ENCODE measurements at regions not wholly inside any gene's neighbourhood (a gene's known extent, or its start where the extent isn't known, plus 50 kb on each side); places are given as distances from the start of the nearest gene placed in this dataset.
"Not testable (repeated sequence)": the region's sequence is repeated elsewhere in the genome, so short reads cannot be mapped to it uniquely, and the experiment has no call there.

DNA sequence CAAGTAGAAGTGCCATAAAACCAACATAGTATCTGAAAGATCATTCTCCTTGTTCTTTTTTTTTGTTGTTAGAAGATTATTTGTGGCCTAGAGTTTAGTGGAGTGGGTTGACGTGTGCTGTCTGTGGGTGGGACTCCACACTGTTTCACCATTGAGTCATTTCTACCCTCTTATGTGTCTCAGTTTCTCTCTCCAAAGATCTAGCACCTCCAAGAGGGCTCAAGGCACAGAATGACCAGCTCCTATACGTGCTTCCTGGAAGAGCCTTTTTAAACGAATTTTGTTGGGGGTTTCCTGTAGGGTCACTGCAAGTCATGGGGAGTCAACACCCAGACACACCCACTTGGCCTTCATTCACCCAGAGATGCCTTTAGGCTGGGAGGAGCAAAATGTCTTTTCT lies 150.1 kb downstream of the KLF8 start:
- Mint-ChIP-seq H3K36me3 (ENCODE audit: low read depth) (no peaks in the 10 kb centered on the region), H3K27me3 (ENCODE audit: low read depth, poor library complexity) (no peaks in the 10 kb centered on the region), H3K27ac (no peak overlapping the region), H3K4me3 (no peak overlapping the region), H3K9me3 (peaks cover 59% of the 10 kb centered on the region), H3K4me1 (no peaks in the 10 kb centered on the region)
- no peak for DNase-seq
- TF ChIP-seq, protein P1, sequence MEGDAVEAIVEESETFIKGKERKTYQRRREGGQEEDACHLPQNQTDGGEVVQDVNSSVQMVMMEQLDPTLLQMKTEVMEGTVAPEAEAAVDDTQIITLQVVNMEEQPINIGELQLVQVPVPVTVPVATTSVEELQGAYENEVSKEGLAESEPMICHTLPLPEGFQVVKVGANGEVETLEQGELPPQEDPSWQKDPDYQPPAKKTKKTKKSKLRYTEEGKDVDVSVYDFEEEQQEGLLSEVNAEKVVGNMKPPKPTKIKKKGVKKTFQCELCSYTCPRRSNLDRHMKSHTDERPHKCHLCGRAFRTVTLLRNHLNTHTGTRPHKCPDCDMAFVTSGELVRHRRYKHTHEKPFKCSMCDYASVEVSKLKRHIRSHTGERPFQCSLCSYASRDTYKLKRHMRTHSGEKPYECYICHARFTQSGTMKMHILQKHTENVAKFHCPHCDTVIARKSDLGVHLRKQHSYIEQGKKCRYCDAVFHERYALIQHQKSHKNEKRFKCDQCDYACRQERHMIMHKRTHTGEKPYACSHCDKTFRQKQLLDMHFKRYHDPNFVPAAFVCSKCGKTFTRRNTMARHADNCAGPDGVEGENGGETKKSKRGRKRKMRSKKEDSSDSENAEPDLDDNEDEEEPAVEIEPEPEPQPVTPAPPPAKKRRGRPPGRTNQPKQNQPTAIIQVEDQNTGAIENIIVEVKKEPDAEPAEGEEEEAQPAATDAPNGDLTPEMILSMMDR (IDR thresholded peaks at IDR 0.05), result no peak

DNA sequence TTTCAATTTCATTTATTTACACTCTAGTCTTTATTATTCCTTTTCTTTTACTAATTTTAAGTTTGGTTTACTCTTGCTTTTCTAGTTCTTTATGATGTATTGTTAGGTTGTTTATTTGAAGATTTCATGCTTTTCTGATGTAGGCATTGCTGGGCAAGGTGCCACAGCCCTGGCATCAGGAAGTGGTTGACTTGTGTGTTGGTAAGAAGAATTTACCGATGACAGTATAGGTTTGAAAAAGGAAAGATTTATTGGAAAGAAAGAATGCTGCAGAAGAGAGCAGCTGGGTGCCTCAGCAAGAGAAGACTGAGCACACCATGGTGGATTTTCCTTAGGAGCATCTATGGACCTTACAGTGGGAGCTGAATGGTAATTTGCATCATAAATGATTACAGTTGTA lies 153.2 kb downstream of the KLF8 start:
- Mint-ChIP-seq H3K9me3 (peaks cover 72% of the 10 kb centered on the region), H3K27ac (no peak overlapping the region), H3K27me3 (ENCODE audit: low read depth, poor library complexity) (no peaks in the 10 kb centered on the region), H3K4me1 (no peaks in the 10 kb centered on the region), H3K4me3 (no peak overlapping the region), H3K36me3 (ENCODE audit: low read depth) (no peaks in the 10 kb centered on the region)
- TF ChIP-seq, protein P1 (IDR thresholded peaks at IDR 0.05), result no peak
- no peak for DNase-seq

DNA sequence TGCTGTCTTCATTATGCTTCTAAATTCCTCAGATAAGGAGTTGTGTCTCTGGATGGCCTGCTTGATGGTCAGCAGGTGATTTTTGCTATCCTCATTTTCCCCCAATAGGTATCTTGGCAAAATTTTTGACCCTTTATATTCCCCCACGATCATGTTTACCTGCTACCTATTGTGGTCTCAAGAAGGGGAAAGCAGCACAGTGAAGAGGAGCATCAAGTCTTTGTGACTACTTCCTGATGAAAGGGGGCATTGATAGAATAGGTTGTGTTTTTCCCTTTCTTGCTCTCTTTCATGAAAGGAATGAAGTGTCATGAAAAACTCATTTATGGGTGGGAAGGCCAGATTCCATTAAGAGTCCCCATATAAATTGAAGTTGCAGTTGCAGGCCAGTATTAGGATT lies 153.8 kb downstream of the KLF8 start:
- peaks cover 72% of the 10 kb centered on the region for H3K9me3 Mint-ChIP-seq
- TF ChIP-seq, protein P1 (IDR thresholded peaks at IDR 0.05), result no peak
- no peak for DNase-seq
- H3K36me3 Mint-ChIP-seq (ENCODE audit: low read depth), result no peaks in the 10 kb centered on the region
- no peaks in the 10 kb centered on the region for H3K27me3 Mint-ChIP-seq (ENCODE audit: low read depth, poor library complexity)
- no peak overlapping the region for H3K27ac Mint-ChIP-seq
- no peaks in the 10 kb centered on the region for H3K4me1 Mint-ChIP-seq
- no peak overlapping the region for H3K4me3 Mint-ChIP-seq

DNA sequence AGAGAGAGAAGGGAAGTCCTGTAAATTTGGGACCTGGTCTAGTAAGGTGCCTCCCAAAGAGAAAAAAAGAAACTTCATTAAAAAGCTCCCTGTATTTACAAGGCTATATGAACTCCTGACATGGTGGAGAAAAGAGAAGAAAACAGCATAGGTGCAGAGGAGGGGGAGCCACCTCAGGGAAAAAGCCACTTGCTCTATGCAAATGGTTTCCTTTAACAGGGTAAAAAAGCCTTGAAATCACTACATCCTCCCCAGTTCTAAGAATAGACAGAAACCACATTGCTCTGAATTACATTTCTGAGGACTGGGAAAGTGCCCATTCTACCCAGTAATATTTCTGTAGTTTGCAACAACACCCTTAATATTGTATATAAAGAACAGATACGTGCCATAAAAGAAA lies 165.5 kb downstream of the KLF8 start:
- H3K4me1 Mint-ChIP-seq, result no peaks in the 10 kb centered on the region
- no peak overlapping the region for H3K4me3 Mint-ChIP-seq
- H3K27ac Mint-ChIP-seq, result no peak overlapping the region
- peaks cover 67% of the 10 kb centered on the region for H3K9me3 Mint-ChIP-seq
- DNase-seq, result no peak
- TF ChIP-seq, protein P1 (IDR thresholded peaks at IDR 0.05), result no peak
- peaks cover 7% of the 10 kb centered on the region for H3K27me3 Mint-ChIP-seq (ENCODE audit: low read depth, poor library complexity)
- H3K36me3 Mint-ChIP-seq (ENCODE audit: low read depth), result no peaks in the 10 kb centered on the region

- TF ChIP-seq, protein P1 (IDR thresholded peaks at IDR 0.05), result no peak
- Mint-ChIP-seq H3K4me3 (no peak overlapping the region), H3K27ac (no peak overlapping the region), H3K27me3 (ENCODE audit: low read depth, poor library complexity) (peaks cover 3% of the 10 kb centered on the region), H3K36me3 (ENCODE audit: low read depth) (no peaks in the 10 kb centered on the region), H3K4me1 (no peaks in the 10 kb centered on the region), H3K9me3 (peaks cover 58% of the 10 kb centered on the region)
- no peak for DNase-seq
Observed at GRCh38 chrX:56402207-56402606, 161.2 kb upstream of the UBQLN2 start.

DNA sequence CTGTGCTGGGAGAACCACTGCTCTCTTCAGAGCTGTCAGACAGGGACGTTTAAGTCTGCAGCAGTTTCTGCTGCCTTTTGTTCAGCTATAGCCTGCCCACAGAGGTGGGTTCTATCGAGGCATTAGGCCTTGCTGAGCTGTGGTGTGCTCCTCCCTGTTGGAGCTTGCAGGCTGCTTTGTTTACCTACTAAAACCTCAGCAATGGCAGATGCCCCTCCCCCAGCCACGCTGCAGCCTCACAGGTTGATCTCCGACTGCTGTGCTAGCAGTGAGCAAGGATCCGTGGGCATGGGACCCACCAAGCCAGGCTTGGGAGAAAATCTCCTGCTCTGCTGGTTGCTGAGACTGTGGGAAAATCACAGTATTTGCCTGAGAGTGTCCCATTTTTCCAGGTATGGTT lies 133.8 kb upstream of the UBQLN2 start:
- Mint-ChIP-seq H3K27me3 (ENCODE audit: low read depth, poor library complexity) (no peaks in the 10 kb centered on the region), H3K4me1 (no peaks in the 10 kb centered on the region), H3K4me3 (no peak overlapping the region), H3K36me3 (ENCODE audit: low read depth) (no peaks in the 10 kb centered on the region), H3K9me3 (peaks cover 52% of the 10 kb centered on the region), H3K27ac (no peak overlapping the region)
- no peak for DNase-seq
- TF ChIP-seq, protein P1 (IDR thresholded peaks at IDR 0.05), result no peak

- DNase-seq; H3K4me1 Mint-ChIP-seq; H3K4me3 Mint-ChIP-seq; H3K27me3 Mint-ChIP-seq (ENCODE audit: low read depth, poor library complexity); H3K27ac Mint-ChIP-seq; H3K36me3 Mint-ChIP-seq (ENCODE audit: low read depth): not testable (repeated sequence)
- H3K9me3 Mint-ChIP-seq, result peaks cover 73% of the 10 kb centered on the region
Observed at GRCh38 chrX:56451981-56452380, 111.4 kb upstream of the UBQLN2 start.
